ENCODE measurements at regions not wholly inside any gene's neighbourhood (a gene's known extent, or its start where the extent isn't known, plus 50 kb on each side); places are given as distances from the start of the nearest gene placed in this dataset.

- TF ChIP-seq CEBPB (IDR thresholded peaks at IDR 0.05; ENCODE audit: borderline replicate concordance in 1 of 2, low read depth in 2 of 2, low read length in 2 of 2): 0 out of 4 replicates have a peak, but pooled peaks of 1 of the 2 experiments have one; percentile 41
- TF ChIP-seq RFX5 (IDR thresholded peaks at IDR 0.05; ENCODE audit: low read depth, low read length): no peak
- no peak for TF ChIP-seq REST (IDR thresholded peaks at IDR 0.05; ENCODE audit: low read depth, low read length)
- TF ChIP-seq ATF7 (IDR thresholded peaks at IDR 0.05; ENCODE audit: low read depth): peak; percentile 92
- no peak for TF ChIP-seq SREBF1 (IDR thresholded peaks at IDR 0.05; ENCODE audit: low read length)
- TF ChIP-seq CREM (IDR thresholded peaks at IDR 0.05; ENCODE audit: low read depth): peak; percentile 73
- no peak for TF ChIP-seq SUZ12 (IDR thresholded peaks at IDR 0.05; ENCODE audit: unreplicated experiment)
- peak; percentile 87 for TF ChIP-seq FOXM1 (IDR thresholded peaks at IDR 0.05; ENCODE audit: low read depth, low read length)
- TF ChIP-seq KDM1A (IDR thresholded peaks at IDR 0.05; ENCODE audit: borderline replicate concordance): no peak
- TF ChIP-seq GATAD2B (conservative IDR thresholded peaks at IDR 0.05; ENCODE audit: low read depth): peak; percentile 76
- TF ChIP-seq ZBTB40 (IDR thresholded peaks at IDR 0.05; ENCODE audit: borderline replicate concordance): no peak
- TF ChIP-seq, protein P1, sequence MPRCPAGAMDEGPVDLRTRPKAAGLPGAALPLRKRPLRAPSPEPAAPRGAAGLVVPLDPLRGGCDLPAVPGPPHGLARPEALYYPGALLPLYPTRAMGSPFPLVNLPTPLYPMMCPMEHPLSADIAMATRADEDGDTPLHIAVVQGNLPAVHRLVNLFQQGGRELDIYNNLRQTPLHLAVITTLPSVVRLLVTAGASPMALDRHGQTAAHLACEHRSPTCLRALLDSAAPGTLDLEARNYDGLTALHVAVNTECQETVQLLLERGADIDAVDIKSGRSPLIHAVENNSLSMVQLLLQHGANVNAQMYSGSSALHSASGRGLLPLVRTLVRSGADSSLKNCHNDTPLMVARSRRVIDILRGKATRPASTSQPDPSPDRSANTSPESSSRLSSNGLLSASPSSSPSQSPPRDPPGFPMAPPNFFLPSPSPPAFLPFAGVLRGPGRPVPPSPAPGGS (IDR thresholded peaks at IDR 0.05; ENCODE audit: borderline replicate concordance, insufficient read depth, low read depth, low read length, poor library complexity, severe bottlenecking): peak; percentile 53
- TF ChIP-seq CBX5 (IDR thresholded peaks at IDR 0.05; ENCODE audit: low read depth): no peak
- TF ChIP-seq MXI1 (IDR thresholded peaks at IDR 0.05; ENCODE audit: low read depth, low read length): no peak
- TF ChIP-seq, protein P2, sequence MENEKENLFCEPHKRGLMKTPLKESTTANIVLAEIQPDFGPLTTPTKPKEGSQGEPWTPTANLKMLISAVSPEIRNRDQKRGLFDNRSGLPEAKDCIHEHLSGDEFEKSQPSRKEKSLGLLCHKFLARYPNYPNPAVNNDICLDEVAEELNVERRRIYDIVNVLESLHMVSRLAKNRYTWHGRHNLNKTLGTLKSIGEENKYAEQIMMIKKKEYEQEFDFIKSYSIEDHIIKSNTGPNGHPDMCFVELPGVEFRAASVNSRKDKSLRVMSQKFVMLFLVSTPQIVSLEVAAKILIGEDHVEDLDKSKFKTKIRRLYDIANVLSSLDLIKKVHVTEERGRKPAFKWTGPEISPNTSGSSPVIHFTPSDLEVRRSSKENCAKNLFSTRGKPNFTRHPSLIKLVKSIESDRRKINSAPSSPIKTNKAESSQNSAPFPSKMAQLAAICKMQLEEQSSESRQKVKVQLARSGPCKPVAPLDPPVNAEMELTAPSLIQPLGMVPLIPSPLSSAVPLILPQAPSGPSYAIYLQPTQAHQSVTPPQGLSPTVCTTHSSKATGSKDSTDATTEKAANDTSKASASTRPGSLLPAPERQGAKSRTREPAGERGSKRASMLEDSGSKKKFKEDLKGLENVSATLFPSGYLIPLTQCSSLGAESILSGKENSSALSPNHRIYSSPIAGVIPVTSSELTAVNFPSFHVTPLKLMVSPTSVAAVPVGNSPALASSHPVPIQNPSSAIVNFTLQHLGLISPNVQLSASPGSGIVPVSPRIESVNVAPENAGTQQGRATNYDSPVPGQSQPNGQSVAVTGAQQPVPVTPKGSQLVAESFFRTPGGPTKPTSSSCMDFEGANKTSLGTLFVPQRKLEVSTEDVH (IDR thresholded peaks at IDR 0.05; ENCODE audit: low read depth, partially characterized antibody): no peak
- no peak for TF ChIP-seq SUPT20H (IDR thresholded peaks at IDR 0.05; ENCODE audit: borderline replicate concordance, control insufficient read depth, low read depth, low read length)
- no peak for TF ChIP-seq NFXL1 (IDR thresholded peaks at IDR 0.05; ENCODE audit: borderline replicate concordance)
- TF ChIP-seq BCL11A (IDR thresholded peaks at IDR 0.05; ENCODE audit: low read depth, low read length): peak; percentile 92
Observed at GRCh38 chr9:17863213-17863883, 284.5 kb downstream of the SH3GL2 start (continued).
